Suppressor macrophage treated with lipopolysaccharide for 4 hours (primary cell): ENCODE measurements at regions not wholly inside any gene's neighbourhood (a gene's known extent, or its start where the extent isn't known, plus 50 kb on each side); places are given as distances from the start of the nearest gene placed in this dataset.
"Not testable (repeated sequence)": the region's sequence is repeated elsewhere in the genome, so short reads cannot be mapped to it uniquely, and the experiment has no call there.

Experiments used
- DNase-seq: peaks from one replicate; pipeline ENCODE4 v3.0.0-alpha.2; 2020

DNA sequence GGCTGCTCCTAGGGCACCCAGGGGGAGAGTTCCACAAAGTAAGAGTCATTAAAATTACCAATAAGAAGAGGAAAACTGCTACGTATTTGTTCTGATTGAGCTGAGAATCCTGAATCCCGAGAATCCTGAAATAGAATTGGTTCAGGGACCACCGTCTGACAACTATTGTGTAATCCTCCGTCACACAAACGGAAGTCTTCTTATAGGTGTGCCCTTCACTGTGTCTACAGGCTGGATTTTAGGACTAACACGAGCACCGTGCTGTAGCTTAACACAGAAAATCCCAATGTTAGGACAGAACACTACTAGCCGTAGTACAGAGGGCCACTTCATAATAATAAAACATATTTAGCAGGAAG lies 50.6 kb upstream of the RNF182 start:
- no peak for DNase-seq

DNA sequence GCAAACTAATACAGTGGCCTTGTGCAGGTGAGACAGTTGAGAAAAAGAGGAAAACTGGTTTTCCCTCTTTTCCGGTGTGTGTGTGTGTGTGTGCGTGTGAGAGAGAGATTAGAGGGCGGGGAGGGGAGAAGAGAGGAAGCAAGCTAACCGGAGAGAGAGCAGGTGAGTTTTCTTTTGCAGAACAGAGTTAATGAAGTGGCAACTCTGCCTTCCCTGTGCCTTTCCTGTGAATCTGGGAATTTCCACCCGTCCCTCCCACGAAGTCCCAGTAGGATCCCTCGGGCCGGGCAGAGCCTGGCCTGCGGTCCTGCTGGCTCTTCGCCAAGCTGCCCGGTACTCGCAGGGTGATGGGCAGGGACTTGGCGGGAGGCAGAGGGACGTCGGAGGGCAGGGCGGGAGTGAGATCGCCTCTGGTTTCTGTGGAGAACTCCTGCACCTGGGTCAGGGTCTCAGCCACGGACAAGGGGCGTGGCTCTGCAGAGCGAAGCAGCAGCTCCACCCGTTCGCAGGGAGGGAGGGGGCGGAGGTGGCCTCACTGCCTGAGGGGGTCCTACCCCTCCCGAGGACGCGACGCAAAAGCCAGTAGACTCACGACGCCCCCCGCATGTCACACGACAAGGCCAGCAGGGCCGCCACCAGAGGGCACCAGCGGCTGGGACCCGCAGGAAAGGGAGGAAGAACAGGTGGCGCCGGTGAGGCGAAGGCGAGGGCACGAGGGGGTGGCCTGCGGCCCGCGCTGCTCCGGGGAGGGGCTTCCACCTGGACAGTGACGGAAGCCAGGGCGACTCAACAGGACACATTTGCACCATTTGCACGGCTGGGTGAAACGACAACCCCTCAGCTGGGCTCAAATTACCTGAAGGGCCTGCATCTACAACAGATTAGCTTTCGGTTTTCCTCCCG lies 51.2 kb upstream of the RNF182 start:
- DNase-seq, result no peak

- DNase-seq, result peak; percentile 80
Observed at GRCh38 chr6:13872681-13873080, 52.1 kb upstream of the RNF182 start.

DNA sequence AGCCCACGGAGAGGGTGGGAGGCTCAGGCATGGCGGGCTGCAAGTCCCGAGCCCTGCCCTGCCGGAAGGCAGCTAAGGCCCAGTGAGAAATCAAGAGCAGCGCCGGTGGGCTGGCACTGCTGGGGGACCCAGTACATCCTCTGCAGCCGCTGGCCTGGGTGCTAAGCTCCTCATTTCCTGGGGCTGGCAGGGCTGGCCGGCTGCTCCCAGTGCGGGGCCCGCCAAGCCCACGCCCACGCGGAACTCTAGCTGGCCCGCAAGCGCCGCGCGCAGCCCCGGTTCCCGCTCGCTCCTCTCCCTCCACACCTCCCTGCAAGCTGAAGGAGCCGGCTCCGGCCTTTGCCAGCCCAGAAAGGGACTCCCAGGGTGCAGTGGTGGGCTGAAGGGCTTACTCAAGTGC lies 52.7 kb upstream of the RNF182 start:
- not testable (repeated sequence) for DNase-seq

- DNase-seq, result no peak
Observed at GRCh38 chr6:13870214-13870830, 54.4 kb upstream of the RNF182 start.

DNA sequence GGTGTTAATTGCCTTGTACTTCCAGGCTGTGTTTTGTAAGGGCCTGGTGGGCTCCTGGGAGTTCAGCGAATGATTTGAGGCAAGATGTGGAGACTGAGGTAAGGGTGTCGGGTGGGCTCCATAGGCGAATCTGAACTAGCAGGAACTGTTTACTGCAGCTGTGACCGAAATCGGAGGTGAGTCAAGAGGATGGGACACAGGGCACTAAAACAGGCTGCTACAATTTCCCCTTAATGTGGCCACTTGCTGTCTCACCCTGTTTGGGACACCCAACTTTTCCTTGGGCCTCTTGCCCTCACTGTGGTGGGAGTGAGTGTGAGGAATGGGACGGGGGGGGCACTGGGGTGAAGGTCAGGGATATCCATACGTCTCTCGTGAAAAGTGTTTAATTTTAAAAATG lies 53.9 kb upstream of the MCUR1 start:
- DNase-seq, result no peak

- DNase-seq, result no peak
Observed at GRCh38 chr6:13866301-13866700, 51.9 kb upstream of the MCUR1 start.

DNA sequence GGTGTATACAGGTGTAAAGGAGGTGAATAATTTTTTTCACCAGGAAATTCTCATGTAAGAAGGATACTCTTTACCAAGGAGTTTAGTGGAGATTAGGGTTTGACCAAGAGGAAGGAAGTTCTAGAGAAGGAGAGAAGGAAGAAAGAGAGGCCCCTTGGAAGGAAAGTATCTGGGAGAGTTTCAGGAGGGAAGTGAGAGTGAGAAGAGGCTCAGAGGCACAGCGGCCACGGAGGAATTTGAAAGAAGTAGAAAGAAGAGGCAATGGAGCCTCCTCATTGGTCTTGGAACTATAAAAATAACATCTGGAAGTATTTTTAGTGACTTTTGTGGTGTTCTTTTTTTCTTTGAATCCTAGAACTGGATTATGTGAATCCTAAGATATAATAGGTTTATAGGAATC lies 50.8 kb upstream of the MCUR1 start:
- DNase-seq, result peak; percentile 57

DNA sequence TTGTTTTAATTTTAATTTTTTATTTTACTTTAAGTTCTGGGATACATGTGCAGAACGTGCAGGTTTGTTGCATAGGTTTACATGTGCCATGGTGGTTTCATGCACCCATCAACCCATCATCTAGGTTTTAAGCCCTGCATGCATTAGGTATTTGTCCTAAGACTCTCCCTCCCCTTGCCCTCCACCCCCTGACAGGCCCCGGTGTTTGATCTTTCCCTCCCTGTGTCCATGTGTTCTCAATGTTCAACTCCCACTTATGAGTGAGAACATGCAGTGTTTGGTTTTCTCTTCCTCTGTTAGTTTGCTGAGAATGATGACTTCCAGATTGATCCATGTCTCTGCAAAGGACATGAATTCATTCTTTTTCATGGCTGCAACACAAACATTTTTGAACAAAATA lies 50.3 kb upstream of the MCUR1 start:
- not testable (repeated sequence) for DNase-seq
